ENCODE measurements at regions not wholly inside any gene's neighbourhood (a gene's known extent, or its start where the extent isn't known, plus 50 kb on each side); places are given as distances from the start of the nearest gene placed in this dataset.

GRCh38 chr16:74183601-74184360, 112.8 kb upstream of the PSMD7 start:
- H3F3A ChIP-seq (ENCODE audit: insufficient read depth, low read length), result no peaks in the 10 kb centered on the region
- H3K36me3 ChIP-seq (ENCODE audit: insufficient read depth, low read length), result no peaks in the 10 kb centered on the region
- no peaks in the 10 kb centered on the region for H3K9me3 ChIP-seq (ENCODE audit: low read length)
- no peak overlapping the region for H2AFZ ChIP-seq (ENCODE audit: low read length)
- no peak overlapping the region for H3K9ac ChIP-seq (ENCODE audit: low read length)
- H3K4me1 ChIP-seq (ENCODE audit: insufficient read depth, low read length, severe bottlenecking), result no peaks in the 10 kb centered on the region
- H3K79me2 ChIP-seq (ENCODE audit: insufficient read depth, low read length), result no peaks in the 10 kb centered on the region
- H4K20me1 ChIP-seq (ENCODE audit: insufficient read depth, low read length), result no peaks in the 10 kb centered on the region
- no peaks in the 10 kb centered on the region for H3K27me3 ChIP-seq (ENCODE audit: insufficient read depth, low read length)
- TF ChIP-seq, protein P1, sequence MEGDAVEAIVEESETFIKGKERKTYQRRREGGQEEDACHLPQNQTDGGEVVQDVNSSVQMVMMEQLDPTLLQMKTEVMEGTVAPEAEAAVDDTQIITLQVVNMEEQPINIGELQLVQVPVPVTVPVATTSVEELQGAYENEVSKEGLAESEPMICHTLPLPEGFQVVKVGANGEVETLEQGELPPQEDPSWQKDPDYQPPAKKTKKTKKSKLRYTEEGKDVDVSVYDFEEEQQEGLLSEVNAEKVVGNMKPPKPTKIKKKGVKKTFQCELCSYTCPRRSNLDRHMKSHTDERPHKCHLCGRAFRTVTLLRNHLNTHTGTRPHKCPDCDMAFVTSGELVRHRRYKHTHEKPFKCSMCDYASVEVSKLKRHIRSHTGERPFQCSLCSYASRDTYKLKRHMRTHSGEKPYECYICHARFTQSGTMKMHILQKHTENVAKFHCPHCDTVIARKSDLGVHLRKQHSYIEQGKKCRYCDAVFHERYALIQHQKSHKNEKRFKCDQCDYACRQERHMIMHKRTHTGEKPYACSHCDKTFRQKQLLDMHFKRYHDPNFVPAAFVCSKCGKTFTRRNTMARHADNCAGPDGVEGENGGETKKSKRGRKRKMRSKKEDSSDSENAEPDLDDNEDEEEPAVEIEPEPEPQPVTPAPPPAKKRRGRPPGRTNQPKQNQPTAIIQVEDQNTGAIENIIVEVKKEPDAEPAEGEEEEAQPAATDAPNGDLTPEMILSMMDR (IDR thresholded peaks at IDR 0.05; ENCODE audit: low read length), result no peak
- no peak for TF ChIP-seq EZH2 (IDR thresholded peaks at IDR 0.05; ENCODE audit: borderline replicate concordance, low read length)
- no peak overlapping the region for H3K4me3 ChIP-seq (ENCODE audit: low read depth, low read length, poor library complexity, severe bottlenecking)
- H3K4me2 ChIP-seq (ENCODE audit: low read length), result no peak overlapping the region
- H3K9me2 ChIP-seq (ENCODE audit: low read depth, low read length), result no peaks in the 10 kb centered on the region
- H3K27ac ChIP-seq (ENCODE audit: low read depth, low read length, poor library complexity, severe bottlenecking), result no peak overlapping the region

DNA sequence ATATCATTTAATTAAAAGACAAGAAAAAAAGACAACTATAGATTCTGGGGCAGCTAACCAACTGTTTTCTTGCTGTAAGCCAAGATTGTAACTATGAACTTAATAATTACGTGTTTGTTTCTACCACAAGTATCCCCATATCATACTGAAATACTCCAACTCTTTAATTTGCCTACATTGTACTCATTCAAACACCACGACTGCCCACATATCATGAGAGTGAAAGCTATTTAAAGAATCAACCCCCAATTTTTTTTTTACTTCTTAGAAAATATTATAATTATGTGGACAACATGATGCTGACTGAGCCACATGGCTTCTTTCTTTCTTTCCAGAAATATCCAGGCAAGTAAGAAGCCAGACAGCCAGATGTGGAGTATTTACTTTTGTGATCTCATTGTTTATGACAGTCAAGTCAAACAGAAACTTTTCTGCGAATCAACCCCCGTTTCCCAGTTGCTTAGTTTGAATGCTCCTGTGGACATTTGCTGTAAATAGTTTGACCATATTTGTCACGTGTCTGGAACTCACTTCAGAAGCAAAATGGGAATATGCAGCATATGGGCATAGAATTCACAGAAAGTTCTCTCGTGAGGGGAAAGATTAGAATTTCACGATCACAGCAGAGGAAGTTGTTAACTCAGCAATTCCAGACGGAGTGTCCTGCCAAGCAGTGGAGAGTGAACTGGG, 126.8 kb upstream of the PSMD7 start:
- Histone ChIP-seq H3K4me3 (ENCODE audit: low read depth, low read length, poor library complexity, severe bottlenecking) (no peak overlapping the region), H3K79me2 (ENCODE audit: insufficient read depth, low read length) (no peaks in the 10 kb centered on the region), H3K9me2 (ENCODE audit: low read depth, low read length) (no peaks in the 10 kb centered on the region), H3K27ac (ENCODE audit: low read depth, low read length, poor library complexity, severe bottlenecking) (no peak overlapping the region), H3K9me3 (ENCODE audit: low read length) (no peaks in the 10 kb centered on the region), H3F3A (ENCODE audit: insufficient read depth, low read length) (no peaks in the 10 kb centered on the region), H3K4me2 (ENCODE audit: low read length) (no peak overlapping the region), H3K9ac (ENCODE audit: low read length) (no peak overlapping the region), H3K4me1 (ENCODE audit: insufficient read depth, low read length, severe bottlenecking) (no peaks in the 10 kb centered on the region), H3K36me3 (ENCODE audit: insufficient read depth, low read length) (no peaks in the 10 kb centered on the region), H4K20me1 (ENCODE audit: insufficient read depth, low read length) (no peaks in the 10 kb centered on the region), H3K27me3 (ENCODE audit: insufficient read depth, low read length) (no peaks in the 10 kb centered on the region), H2AFZ (ENCODE audit: low read length) (no peak overlapping the region)
- TF ChIP-seq, protein P1 (IDR thresholded peaks at IDR 0.05; ENCODE audit: low read length), result no peak
- no peak for TF ChIP-seq EZH2 (IDR thresholded peaks at IDR 0.05; ENCODE audit: borderline replicate concordance, low read length)

- H3K4me1 ChIP-seq (ENCODE audit: insufficient read depth, low read length, severe bottlenecking), result no peaks in the 10 kb centered on the region
- H2AFZ ChIP-seq (ENCODE audit: low read length), result no peak overlapping the region
- H3K79me2 ChIP-seq (ENCODE audit: insufficient read depth, low read length), result no peaks in the 10 kb centered on the region
- no peaks in the 10 kb centered on the region for H3F3A ChIP-seq (ENCODE audit: insufficient read depth, low read length)
- no peaks in the 10 kb centered on the region for H3K9me3 ChIP-seq (ENCODE audit: low read length)
- no peak overlapping the region for H3K27ac ChIP-seq (ENCODE audit: low read depth, low read length, poor library complexity, severe bottlenecking)
- no peaks in the 10 kb centered on the region for H4K20me1 ChIP-seq (ENCODE audit: insufficient read depth, low read length)
- no peaks in the 10 kb centered on the region for H3K36me3 ChIP-seq (ENCODE audit: insufficient read depth, low read length)
- no peak overlapping the region for H3K9ac ChIP-seq (ENCODE audit: low read length)
- H3K4me2 ChIP-seq (ENCODE audit: low read length), result no peak overlapping the region
- no peak overlapping the region for H3K4me3 ChIP-seq (ENCODE audit: low read depth, low read length, poor library complexity, severe bottlenecking)
- H3K27me3 ChIP-seq (ENCODE audit: insufficient read depth, low read length), result no peaks in the 10 kb centered on the region
- TF ChIP-seq, protein P1 (IDR thresholded peaks at IDR 0.05; ENCODE audit: low read length), result no peak
- TF ChIP-seq EZH2 (IDR thresholded peaks at IDR 0.05; ENCODE audit: borderline replicate concordance, low read length), result no peak
- H3K9me2 ChIP-seq (ENCODE audit: low read depth, low read length), result no peaks in the 10 kb centered on the region
These were observed 127.5 kb upstream of the PSMD7 start for GRCh38 chr16:74169066-74169465.
